Femur (tissue), 1 donor: ENCODE measurements at regions not wholly inside any gene's neighbourhood (a gene's known extent, or its start where the extent isn't known, plus 50 kb on each side); places are given as distances from the start of the nearest gene placed in this dataset.

Experiments
- DNase-seq: peaks from one replicate; pipeline ENCODE4 v3.0.0-alpha.2; 2017

DNA sequence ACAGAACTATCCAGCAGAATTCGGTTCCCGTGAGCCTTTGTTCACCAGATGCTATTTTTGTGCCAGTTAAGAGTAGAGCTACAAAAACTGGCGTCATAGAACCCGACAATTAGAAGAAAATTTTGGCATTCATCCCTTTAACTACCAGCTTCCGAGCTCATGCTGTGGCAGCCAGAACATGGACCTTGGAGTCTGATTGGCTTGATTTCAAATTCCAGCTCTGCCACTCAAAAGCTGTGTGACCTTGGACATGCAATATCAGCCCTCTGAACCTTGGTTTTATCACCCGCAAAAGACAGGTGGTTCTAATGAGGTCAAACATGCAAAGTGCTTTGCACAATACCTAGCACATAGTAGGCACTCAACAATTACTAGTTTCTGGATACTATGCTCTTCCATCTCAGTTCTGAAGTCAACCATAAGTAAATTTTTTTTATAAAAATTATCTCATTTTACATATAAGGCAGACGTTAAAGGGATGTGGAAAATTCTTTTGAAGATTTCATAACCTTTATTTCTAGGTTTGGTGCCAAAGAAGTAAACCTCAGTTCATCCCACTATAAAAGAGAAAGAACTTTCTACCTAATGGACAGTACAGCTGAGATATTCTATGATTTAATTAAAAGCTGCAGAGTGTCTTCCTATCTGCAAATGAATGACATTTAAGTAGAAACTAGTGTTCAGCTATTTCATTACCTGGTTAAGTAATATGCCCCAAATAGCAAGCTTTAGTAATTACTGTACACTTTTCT is 331.5 kb downstream of the HAPSTR1 start:
- DNase-seq = no peak

DNA sequence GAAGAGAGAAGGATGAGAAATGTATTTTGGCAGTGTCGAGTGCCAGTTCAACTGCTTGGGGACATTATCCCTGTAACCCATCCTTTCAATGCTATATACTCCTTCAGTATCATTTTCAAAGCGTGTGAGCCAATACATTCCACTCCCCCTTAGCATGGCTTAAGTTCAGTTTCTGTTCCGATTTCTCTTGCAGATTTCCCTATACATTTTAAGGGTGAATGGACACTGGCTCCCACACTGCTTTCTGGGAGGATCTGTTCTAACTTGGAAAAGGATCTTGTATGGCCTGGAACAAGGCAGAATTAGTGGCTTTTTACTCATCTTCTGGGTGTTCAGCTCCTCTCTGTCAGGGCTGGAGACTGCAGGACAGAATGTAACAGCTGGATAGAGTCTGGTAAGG is 333.8 kb downstream of the HAPSTR1 start:
- DNase-seq = peak; percentile 28

DNA sequence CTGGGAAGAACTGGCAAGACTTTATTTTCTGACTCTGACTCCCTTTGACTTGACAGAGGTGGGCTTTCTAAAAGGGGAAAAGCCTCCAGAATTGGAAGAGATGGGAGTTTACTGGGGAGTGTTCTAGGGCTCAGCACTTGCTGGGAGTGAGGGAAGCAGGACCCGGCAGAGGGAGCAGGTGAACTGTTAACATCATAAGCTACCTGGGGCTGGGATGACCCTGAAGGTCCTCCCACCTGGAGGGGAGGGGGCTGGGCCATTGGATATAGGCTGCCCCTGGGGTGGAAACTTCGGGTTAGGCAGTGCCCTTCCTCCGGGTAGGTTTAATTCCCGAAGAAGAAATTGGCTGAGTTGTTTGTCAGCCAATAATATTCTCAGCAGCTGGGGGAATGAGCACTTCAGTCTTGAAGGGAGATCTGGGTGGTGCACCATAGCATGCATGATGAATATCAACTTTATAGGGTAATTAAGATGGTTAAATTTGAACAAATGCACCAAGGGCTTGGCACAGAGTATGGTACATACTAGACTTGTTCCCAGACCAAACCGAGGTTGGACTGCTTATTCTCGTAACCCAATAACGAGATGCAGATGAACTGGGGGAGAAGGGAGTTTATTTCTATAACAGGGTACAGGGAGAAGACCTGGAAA is 337.0 kb downstream of the HAPSTR1 start:
- DNase-seq = no peak

DNA sequence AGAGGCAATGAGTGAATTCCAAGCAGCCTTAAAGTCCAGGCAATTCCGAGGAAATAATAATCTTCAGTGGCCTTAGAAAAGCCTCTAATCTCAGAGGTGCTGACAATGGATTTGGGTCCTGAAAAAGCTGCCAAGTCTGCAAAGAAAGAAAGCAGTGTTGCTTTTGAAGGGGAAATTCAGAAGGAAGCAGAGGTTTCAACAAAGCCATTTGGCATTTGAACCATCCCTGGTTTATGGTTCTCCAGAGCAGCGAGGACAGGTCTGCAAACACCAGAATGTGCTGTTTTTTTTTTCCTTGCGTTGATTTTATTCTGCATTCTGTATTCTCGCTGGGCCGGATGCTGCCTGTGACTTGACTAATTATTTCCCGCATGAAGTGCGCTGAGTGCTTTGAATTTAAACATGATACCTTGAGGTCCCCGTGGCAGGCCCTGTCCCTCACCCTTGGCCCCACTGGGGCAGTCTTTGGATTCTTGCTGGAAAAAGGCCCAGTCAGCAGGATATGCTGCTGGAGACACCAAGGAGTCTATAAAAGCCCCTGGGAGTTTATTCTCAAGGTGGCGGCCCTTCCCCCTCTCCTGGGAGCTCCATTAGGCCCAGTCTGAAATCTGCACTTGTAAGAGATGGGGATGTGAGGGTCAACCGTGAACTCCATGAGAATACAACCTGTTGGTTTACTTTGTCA is 338.3 kb downstream of the HAPSTR1 start:
- no peak for DNase-seq

DNA sequence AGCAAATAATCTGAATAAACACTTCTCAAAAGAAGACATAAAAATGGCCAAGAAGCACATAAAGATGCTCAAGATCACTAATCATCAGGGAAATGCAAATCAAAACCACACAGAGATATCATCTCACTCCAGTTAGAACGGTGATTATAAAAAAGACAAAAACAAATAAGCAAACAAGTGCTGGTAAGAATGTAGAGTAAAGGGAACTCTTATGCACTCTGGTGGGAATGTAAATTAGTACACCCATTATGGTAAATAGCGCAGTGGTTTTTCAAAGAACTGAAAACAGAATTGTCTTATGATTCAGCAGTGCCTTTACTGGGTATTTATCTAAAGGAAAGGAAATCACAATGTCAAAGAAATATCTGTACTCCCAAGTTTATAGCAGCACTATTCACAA is 343.2 kb downstream of the HAPSTR1 start:
- no peak for DNase-seq

DNA sequence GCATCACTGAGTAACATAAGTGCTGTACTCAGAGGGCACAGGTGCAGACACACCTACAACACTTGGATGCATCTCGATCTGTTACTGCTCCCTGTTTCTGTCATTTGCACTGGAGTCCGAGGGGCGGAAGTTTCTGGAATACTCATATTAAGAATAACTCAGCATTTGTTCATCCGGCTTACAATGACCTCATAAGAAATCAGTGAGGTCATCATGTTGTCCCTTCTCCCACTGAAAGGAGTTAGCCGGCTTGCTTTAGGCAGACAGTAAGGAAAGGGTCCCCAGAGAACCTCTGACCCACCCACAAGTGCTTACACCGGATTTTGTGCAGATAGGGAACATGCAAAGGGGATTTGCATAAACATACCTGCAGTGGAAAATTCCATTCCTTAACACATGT is 344.7 kb downstream of the HAPSTR1 start:
- DNase-seq = no peak

DNA sequence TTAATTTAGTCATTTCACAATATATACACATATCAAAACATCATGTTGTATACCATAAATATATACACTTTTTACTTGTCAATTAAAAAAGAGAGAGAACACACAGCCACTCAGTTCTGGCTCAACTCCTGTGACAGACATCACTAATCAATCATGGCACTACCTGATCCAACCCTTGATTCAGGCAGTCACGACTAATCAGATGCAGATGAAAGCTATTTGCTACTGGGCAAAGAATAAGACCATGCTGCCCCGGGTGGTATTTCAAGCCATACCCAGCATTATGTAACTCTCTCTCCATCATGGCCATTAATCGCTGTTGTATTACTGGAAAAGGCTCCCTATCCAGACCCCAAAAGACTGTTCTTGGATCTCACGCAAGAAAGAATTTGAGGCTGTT is 345.7 kb downstream of the HAPSTR1 start:
- no peak for DNase-seq

DNA sequence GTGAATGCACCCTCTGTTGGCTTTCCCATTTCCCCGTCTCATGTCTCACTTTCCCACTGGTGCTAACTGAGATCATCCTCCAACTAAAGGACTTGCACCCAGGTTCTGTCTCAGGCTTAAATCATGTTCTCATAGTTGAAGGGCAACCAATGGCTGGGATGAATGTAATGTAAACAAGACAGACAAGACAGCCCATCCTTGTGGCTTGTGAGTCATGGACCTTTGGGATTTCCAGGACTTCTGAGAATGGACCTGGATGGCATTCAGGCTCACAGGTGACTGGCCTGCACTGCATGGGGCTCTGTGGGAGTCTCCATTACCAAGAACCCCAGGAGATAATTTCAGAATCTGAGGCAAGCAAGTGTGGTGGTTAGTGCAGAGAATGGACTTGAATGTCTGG is 347.5 kb downstream of the HAPSTR1 start:
- no peak for DNase-seq

DNA sequence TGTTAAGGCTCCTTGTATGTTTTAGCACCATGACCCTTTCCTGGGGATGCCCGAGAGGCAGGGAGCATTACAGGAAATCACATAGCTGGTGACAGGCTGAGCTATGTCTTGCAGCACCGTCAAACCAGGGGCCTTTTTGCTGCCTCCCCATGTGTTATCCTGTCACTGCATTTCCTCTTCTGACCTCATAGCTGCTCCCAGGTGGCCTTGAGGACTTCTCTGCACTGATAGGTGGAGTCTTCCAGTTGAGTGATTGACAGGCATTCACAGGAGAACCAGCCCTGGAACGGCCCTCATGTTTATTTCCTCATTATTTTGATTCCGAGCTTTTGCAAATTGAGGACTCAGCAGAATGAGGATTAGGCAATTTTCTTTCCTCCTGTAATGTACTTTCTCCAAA is 349.6 kb downstream of the HAPSTR1 start:
- no peak for DNase-seq

DNA sequence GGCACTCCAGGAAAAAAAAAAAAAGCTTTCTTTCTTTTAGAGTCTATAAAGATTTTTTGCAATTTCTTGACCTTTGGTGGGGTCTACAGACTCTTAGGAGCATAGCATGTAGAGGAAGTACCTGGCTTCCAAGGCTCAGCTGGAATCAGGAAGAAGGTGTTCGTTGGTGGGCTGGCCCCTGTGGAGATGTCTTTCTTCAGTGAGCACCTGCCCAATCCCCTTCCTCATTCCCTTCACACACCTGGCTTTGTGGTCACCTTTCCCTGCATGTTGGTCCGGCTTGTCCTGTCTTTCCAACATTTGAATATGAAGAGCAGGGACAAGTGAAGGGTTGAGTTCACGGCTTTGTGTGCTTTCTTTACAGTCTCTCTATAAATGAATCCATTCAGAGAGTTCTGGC is 352.4 kb downstream of the HAPSTR1 start:
- no peak for DNase-seq

DNA sequence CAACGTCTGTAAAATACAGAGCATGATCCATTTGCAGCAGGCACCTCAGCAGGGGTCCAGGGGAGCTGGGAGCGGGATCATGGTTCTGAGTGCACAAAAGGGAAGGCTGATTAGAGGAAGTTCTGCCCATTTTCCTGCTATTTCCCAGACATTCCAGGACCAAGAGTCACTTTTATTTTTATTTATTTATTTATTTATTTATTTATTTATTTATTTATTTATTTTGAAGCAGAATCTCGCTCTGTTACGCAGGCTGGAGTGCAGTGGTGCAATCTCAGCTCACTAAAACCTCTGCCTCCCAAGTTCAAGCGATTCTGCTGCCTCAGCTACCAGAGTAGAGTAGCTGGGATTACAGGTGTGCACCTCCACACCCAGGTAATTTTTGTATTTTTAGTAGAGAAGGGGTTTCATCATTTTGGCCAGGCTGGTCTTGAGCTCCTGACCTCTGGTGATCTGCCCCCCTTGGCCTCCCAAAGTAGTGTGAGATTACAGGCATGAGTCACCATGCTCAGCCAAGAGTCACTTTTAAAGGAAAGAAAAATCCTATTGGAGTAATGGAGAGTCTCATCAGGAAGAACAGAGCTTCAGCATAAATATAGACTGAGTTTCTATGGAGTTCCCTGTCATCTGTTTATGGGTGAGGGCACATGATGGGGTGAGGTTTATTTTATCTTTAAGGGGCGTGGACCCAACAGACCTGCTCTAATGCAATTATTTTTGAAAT is 355.2 kb downstream of the HAPSTR1 start:
- DNase-seq = no peak

DNA sequence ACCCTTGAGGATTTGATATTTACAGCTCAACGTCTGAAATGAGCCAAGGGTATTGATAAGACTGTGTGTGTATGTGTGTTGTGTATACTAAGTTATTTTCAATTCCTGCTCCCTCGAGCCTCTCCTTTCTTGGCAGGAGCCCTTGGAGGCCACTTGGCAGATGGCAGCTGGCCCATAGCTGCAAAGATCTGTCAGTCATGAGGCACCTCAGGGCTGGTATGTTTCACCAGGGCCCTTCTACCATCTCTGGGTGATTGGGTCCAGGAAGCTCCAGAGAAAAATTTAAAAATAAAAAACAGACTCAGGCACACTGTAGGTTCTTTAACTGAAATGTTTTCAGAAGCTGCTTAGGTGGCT is 355.7 kb downstream of the HAPSTR1 start:
- peak; percentile 39 for DNase-seq

DNA sequence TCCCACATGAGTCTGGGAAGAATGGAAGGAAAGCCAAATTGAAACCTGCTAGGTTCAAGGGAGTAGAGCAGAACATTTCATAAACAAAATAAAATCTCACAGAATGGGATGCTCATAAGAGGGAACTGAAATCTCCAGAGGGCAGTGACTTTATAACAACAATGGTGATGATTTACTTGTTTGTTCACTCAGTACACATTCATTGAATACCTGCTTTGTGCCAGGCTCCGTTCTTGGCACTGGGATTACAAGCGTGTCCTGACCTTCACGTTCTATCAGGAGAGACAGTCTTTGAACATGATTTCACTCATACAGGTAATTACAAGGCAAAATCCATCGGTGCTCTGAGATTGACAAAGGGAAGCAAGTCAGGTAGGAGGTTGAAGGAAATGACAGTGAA is 356.3 kb downstream of the HAPSTR1 start:
- no peak for DNase-seq

DNA sequence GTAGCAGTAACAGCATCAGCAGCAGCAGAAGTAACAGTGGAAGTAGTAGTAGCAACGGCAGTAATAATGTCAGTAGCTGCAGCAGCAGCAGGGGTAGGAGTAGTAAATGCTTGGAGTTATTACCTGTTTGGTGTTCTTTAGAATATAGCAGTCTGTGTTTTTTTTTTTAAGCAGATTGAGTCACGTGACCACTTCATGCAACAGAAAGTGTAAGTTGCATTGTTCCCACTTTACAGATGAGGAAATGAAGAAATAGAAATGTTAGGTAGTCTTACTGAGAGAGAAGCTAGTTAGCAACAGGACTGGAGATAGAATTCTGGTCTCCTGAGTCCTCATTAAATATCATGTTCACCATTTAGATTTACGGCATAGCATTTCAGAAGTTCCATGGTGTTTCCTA is 358.2 kb downstream of the HAPSTR1 start:
- DNase-seq = no peak

DNA sequence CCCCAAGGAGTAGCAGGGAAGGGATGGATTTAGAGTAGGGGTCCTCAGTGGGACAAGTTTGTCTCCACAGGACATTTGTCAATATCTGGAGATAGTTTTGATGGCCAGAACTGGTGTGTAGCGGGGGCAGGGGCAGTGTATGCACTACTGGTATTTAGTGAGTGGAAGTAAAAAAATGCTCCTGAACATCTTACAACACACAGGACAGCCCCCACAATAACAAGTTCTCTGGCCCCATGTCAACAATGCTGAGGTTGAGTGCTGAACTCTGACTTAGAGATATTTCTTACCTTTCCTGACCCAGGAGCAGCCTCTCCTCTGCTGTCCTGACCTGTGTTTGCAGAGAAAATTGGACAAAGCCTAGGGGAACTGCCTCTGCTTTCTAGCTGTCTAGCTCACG is 365.8 kb downstream of the HAPSTR1 start:
- DNase-seq = no peak

DNA sequence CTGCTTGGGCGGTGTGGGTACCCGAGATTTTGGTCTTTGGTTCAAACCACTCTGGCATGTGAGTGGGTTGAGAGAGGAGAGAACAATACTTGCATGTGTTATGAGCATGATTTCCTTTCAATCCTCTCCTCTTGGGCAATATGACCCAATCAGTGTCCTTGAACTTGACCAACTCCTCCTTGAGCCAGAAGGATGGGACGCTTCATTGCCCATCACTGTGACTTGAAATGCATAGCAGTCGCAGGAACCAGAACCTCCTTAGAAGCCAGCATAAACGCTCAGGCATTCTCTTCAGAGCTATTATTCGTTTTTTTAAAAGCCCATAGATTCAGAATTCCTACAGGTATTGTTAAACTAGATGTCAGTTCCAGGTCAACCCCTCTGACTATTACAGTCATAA is 367.4 kb downstream of the HAPSTR1 start:
- no peak for DNase-seq

DNA sequence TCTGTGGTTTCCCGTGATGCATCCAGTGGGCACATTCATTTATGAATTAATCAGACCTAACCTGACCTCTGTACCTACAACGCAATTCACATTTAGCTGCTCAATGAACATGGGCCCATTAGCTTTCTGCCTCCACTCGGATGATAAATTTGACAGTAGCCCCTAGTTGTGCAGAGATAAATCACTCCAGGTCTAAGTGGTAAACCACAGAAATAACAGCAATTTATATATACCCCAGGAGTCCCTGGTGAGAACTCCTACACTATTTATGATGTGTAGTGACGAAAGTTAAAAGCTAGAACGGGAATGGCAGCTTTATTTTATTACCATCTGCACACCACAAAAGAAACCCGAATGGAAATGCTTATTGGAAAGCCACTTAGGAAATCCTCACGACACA is 371.5 kb downstream of the HAPSTR1 start:
- DNase-seq = no peak

DNA sequence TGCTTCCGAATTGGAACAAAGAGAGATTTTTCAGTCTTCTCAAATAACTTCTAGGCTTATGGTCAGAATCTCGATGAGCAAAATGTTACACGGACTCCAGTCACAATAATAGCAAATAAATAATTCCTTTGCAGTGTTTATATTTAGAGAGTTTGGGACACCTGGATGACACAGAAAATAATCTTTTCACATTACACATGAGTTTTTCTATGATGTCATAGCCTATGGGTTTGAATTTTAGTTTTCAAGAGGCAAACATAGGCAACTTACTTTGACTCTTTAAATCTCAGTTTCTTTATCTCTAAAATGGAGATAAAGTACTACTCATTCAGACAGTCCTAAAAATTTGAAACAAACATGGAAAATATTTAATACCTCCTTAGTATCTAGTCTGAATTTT is 372.0 kb downstream of the HAPSTR1 start:
- no peak for DNase-seq

DNA sequence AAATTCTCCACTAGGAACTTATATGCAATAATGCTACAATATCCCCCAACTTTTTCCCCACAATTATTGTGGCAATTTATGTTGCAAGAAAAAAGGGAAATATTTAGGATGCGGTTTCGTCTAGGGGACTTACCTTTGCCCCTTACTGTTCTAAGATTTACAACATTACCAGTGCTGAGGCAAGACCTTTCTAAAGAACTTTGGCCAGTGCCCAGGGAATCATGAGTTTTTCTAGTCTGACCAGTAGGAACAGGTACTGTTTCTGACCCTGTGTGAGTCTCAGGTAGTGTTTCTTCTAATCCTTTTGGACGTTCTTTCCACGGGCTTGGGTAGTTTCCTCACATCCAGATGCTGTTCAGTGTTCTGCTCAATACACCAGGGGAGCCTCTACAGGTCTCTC is 373.7 kb downstream of the HAPSTR1 start:
- no peak for DNase-seq

DNA sequence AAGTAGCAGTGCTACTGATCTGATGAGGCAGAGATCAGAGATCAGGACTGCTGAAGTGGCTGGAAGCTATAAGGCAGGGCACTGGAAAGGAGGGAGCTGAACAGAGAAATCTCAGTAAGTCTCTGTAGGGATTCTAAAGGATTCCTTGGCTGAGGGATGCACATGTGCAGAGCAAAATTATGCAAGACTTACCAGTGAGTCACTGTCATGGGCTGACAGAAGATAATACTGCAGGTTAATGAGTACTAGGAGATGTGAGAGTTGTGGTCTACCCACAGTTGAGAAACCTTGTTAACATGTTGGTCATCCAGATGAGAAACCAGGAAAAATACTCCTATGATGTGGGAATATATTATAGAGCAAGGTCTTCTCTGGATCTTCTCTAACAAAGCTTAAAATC is 378.1 kb downstream of the HAPSTR1 start:
- DNase-seq = no peak

DNA sequence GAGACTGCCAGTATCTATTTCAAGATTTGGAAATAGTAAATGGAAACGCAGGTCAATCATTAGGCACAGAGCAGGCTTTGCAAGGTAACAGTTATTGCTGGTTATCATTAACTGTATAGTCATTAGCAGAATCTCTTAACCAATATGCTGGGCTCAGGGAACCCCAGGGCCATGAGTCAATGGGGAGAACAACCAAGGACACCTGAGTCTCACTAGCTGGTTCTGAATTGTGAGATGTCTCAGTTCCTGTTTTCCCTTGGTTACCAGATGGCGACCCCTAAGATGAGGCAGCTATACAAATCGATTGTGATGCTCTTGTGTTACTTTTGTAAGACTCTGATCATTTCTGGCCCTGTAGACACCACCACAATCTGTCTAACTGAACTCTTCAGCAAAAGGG is 385.3 kb downstream of the HAPSTR1 start:
- no peak for DNase-seq

DNA sequence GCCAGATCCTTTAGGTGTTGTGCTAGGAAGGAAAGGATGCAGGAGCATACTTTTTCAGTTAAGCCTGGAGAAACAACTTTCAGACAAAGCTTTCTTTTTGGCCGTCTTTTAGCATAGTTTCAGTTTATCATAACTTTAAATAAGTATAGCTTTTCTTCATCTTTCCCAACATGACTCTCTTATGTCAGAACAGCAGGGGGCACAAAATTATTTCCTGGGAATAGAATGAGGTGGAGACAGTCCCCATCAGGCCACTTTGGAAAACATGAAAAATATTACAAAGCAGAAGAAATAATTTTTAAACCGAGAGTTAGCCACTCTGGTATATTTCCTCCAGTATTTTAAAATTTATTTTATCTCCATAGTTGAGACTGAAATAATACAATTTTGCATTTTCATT is 387.6 kb downstream of the HAPSTR1 start:
- no peak for DNase-seq

DNA sequence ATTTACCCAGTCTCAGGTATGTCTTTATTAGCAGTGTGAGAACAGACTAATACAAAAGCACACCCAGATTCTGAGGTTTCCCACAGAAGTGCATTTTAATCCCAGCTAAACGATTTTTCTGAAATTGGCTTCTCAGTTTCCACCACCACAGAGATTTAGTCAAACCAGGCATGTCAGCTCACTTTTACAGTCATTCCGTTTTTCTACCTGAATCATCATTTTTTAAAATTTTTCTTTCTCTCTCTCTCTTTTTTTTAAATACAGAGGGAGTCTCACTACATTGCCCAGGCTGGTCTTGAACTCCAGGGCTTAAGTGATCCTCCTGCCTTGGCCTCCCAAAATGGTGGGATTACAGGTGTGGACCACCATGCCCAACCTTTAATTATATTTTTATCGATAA is 389.1 kb downstream of the HAPSTR1 start:
- DNase-seq = no peak
